ENCODE measurements at regions not wholly inside any gene's neighbourhood (a gene's known extent, or its start where the extent isn't known, plus 50 kb on each side); places are given as distances from the start of the nearest gene placed in this dataset.
"Not testable (repeated sequence)": the region's sequence is repeated elsewhere in the genome, so short reads cannot be mapped to it uniquely, and the experiment has no call there.

- DNase-seq (ENCODE audit: low spot score): no peak
Observed at GRCh38 chrX:42832764-42833549, 55.0 kb upstream of the PPP1R2C start.

GRCh38 chrX:42833550-42833940 lies 55.6 kb upstream of the PPP1R2C start:
- DNase-seq (ENCODE audit: low spot score): not testable (repeated sequence)

- DNase-seq (ENCODE audit: low spot score): no peak
Observed at GRCh38 chrX:42837101-42837726, 59.3 kb upstream of the PPP1R2C start.

- no peak for DNase-seq (ENCODE audit: low spot score)
Observed at GRCh38 chrX:42837747-42838146, 59.8 kb upstream of the PPP1R2C start.

- DNase-seq (ENCODE audit: low spot score): no peak
Observed at GRCh38 chrX:42839632-42840031, 61.7 kb upstream of the PPP1R2C start.

- no peak for DNase-seq (ENCODE audit: low spot score)
Observed at GRCh38 chrX:42846741-42847140, 68.8 kb upstream of the PPP1R2C start.

- no peak for DNase-seq (ENCODE audit: low spot score)
Observed at GRCh38 chrX:42855259-42855658, 77.3 kb upstream of the PPP1R2C start.

GRCh38 chrX:42857766-42858165 lies 79.8 kb upstream of the PPP1R2C start:
- no peak for DNase-seq (ENCODE audit: low spot score)

- DNase-seq (ENCODE audit: low spot score): no peak
Observed at GRCh38 chrX:42869011-42869410, 91.0 kb upstream of the PPP1R2C start.

GRCh38 chrX:42869659-42870476 lies 91.9 kb upstream of the PPP1R2C start:
- DNase-seq (ENCODE audit: low spot score): no peak

- no peak for DNase-seq (ENCODE audit: low spot score)
Observed at GRCh38 chrX:42886519-42886918, 108.6 kb upstream of the PPP1R2C start.

GRCh38 chrX:42900947-42901346 lies 123.0 kb upstream of the PPP1R2C start:
- no peak for DNase-seq (ENCODE audit: low spot score)

- DNase-seq (ENCODE audit: low spot score): no peak
Observed at GRCh38 chrX:42902513-42902912, 124.5 kb upstream of the PPP1R2C start.

- DNase-seq (ENCODE audit: low spot score): no peak
Observed at GRCh38 chrX:42920752-42921151, 142.8 kb upstream of the PPP1R2C start.

GRCh38 chrX:42930071-42930470 lies 152.1 kb upstream of the PPP1R2C start:
- no peak for DNase-seq (ENCODE audit: low spot score)

- DNase-seq (ENCODE audit: low spot score): no peak
Observed at GRCh38 chrX:42930951-42931350, 153.0 kb upstream of the PPP1R2C start.

GRCh38 chrX:42933187-42933586 lies 155.2 kb upstream of the PPP1R2C start:
- no peak for DNase-seq (ENCODE audit: low spot score)

- no peak for DNase-seq (ENCODE audit: low spot score)
Observed at GRCh38 chrX:42934020-42934726, 156.2 kb upstream of the PPP1R2C start.

- no peak for DNase-seq (ENCODE audit: low spot score)
Observed at GRCh38 chrX:42941671-42942070, 163.7 kb upstream of the PPP1R2C start.

- peak; percentile 5 for DNase-seq (ENCODE audit: low spot score)
Observed at GRCh38 chrX:42943051-42943974, 165.3 kb upstream of the PPP1R2C start.

- DNase-seq (ENCODE audit: low spot score): no peak
Observed at GRCh38 chrX:42944381-42944998, 166.5 kb upstream of the PPP1R2C start.
